ENCODE measurements at regions not wholly inside any gene's neighbourhood (a gene's known extent, or its start where the extent isn't known, plus 50 kb on each side); places are given as distances from the start of the nearest gene placed in this dataset.

GRCh38 chr10:4083509-4084003 lies 298.5 kb upstream of the KLF6 start:
- DNase-seq: no peak

- DNase-seq: no peak
These were observed 297.9 kb upstream of the KLF6 start for GRCh38 chr10:4082861-4083260.

DNA sequence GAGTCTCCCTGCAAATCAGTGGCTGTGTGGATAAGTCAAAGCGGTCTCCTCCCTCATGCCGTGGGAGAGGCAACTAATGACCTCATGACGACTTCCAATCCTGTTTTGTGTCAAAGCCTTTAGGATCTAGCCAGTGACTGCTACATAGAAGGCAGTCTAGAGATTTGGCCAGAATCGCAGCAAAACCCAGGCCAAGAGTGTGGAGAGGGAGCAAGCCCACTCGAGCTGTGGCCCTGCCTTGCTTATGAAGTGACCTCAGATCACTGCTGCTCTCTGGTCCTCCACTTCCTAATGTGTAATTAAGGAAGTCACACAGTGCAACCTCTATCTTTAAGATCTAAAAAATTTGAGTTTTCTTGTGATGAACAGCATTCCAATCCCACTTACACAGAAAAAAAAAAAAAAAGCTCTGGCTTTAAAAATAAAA lies 296.7 kb upstream of the KLF6 start:
- DNase-seq: no peak

GRCh38 chr10:4080225-4080805 lies 295.3 kb upstream of the KLF6 start:
- no peak for DNase-seq

DNA sequence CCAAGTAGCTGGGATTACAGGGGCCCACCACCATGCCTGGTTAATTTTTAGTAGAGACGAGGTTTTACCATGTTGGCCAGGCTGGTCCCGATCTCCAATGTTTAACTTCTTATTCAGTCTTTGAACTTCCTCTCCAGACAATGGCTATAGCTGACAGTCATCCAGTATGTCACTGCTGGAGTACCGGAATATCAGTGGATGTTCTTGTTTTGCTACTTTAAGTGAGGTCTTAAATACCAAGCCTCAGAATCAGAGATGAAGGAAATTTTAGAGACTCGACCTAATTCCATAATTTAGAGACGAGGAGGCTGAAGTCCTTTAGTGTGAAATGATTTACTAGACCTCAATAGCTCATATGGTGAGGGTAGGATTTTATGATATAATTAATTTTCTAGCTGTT lies 294.8 kb upstream of the KLF6 start:
- no peak for DNase-seq

DNA sequence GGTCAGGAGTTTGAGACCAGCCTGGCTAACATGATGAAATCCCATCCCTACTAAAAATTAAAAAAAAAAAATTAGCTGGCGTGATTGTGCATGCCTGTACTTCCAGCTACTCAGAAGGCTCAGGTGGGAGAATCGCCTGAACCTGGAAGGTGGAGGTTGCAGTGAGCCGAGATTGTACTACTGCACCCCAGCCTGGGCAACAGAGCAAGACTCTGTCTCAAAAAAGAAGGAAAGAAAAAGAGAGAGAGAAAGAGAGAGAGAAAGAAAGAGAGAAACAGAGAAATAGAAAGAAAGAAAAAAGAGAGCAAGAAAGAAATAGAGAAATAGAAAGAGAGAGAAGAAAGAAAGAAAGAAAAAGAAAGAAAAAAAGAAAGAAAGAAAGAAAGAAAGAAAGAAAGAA lies 292.8 kb upstream of the KLF6 start:
- DNase-seq: no peak

GRCh38 chr10:4076983-4077382 lies 292.0 kb upstream of the KLF6 start:
- no peak for DNase-seq

DNA sequence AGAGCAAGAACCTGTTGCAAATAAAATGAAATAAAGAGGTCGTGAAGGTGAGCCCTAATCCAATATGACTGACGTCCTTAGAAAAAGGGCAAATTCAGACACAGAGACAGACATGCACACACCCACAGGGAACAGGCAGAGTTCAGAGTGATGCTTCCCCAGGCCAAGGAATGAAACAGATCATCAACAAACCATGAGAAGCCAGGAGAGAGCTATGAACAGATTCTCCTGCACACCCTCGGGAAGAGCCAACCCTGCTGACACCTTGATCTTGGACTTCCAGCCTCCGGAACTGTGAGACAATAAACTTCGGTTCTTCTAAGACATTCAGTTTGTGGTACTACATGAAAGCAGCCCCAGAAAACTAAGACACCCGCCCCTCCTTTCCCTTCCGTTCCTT lies 290.4 kb upstream of the KLF6 start:
- DNase-seq: no peak

DNA sequence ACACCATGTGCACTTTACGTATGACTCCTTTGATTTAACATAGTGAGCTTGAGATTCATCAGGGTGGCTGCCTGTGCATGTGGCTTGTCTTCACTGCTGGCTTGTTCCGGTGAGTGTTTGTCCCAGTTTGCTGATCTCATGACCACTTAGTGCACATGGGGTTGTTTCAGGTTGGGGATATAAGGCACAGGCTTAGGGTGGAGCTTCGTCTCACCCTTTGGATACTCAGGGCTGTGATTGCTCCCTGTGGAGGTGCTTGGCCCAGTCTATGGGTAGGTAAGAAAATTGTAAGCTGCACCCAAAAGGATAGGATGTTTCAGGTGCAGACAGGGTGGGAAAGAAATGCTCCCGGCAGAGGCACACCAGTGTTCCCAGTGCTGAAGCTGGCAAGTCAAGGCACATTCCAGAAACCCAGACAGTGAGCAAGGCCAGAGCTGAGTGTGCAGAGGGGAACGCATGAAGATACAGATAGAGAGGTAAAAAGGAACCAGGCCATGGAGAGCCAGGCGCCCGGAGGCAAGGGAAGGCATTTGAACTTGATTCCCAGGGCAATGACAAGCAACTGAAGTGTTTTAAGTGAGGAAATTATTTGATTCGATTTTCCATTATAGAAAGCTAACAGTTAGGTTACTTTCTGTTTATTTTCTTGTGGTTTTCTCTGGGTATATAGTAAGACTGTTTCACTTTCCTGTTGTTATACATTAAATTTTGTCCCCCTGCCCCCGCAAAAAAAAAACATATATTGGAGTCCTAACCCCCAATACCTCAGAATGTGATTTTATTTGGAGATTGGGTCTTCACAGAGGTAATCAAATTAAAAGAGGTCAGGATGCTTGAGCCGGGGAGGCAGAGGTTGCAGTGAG lies 289.8 kb upstream of the KLF6 start:
- DNase-seq: no peak

GRCh38 chr10:4073912-4074311 lies 288.9 kb upstream of the KLF6 start:
- DNase-seq: no peak

GRCh38 chr10:4070921-4071660 lies 286.1 kb upstream of the KLF6 start:
- no peak for DNase-seq

GRCh38 chr10:4070184-4070583 lies 285.2 kb upstream of the KLF6 start:
- DNase-seq: no peak

DNA sequence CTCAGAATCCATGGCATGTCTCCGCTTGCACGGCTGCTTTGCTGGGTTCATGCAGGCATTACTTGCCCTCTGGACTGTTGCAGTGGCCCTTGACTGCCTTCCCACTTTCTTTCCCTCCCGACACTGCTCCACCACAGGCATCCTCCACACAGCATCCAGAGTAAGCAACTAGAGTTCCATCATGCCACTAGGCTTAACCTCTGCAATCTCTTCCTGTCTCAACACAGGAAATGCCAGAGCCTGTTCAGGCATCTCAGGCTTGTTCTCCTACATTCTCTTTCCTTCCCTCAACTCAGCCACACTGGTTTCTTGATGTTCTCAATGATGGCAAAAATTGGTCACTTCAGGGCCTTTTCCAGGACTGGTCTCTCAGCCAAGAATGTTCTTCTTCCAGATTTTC lies 284.5 kb upstream of the KLF6 start:
- DNase-seq: no peak

GRCh38 chr10:4068629-4069028 lies 283.6 kb upstream of the KLF6 start:
- no peak for DNase-seq

DNA sequence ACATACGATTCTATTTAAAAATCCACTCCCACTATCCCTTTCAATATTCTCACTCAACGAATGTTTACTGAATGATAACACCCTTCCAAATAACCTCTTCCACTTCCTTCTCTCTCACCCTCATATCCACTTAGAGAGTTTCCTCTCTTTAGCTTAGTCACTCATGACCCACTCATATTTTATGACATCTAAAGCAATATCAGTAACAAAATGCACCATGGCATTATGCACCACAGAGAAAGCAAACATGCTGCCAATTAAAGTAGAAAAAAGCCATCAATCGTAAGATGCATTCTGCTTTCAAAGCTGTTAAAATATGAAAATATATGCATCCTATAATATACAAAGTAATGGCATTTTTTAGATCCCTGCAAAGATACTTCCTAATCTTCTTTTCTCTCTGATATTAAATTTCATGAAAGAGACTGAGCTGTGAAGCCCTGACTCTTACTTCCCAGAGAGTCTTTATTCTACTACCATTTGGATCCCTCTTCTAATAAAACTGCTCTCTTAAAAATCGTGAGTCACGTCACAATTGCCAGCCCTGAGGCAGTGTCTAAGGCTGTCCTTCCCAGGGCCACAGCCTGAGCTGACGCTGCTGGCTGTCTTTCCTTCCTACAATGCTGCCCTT lies 283.0 kb upstream of the KLF6 start:
- no peak for DNase-seq

GRCh38 chr10:4067531-4067930 lies 282.5 kb upstream of the KLF6 start:
- DNase-seq: peak; percentile 14

GRCh38 chr10:4066581-4067390 lies 281.8 kb upstream of the KLF6 start:
- no peak for DNase-seq

DNA sequence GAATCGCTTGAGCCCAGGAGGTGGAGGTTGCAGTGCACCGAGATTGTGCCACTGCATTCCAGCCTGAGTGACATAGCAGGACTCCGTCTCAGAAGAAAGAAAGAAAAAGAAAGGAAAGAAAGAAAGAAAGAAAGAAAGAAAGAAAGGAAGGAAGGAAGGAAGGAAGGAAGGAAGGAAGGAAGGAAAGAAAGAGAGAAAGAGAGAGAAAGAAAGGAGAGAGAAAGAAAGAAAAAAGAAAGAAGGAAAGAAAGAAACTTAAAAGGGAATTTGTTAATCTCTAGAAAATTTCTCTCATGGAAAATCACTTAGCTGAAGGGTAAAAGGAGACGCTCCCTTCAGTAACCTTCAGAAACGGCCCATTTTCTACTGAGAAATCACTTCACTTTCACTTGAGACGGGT lies 279.5 kb upstream of the KLF6 start:
- no peak for DNase-seq

DNA sequence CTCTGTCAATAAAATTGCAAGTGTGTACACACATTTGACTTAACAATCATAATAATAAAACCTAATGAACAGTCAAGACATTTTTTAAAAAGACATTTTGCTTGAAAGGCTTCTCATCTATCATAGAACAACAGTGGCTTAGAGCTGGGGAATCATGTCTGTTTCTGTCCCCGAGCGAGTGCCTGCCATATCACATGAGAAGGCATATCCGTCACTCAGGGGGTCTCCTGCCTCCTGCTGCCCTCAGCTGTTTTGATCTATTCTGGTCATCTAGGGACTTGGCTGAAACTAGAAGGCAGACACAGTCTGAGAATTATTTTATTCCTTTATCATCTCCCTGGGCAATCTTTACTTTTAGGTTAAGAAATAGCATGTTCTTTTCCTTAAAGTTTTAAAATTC lies 278.7 kb upstream of the KLF6 start:
- no peak for DNase-seq

DNA sequence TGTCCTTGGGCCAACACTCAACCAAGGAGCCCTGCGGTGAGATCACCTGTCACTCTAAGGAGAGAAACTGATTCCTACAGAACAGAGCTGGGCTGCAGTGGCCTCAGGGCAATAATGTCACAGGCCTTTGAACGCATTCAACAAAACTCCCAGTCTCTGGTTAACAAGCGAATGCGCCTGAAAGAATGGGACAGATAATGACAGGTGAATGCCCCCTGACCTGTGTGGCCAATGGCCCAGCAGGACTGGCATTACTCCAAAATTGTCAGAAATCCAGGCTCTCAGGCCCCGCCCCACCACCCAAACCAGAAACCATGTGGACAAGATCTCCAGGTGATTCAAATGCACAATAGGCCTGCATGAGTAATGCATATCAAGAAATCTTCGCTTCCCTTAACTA lies 277.7 kb upstream of the KLF6 start:
- DNase-seq: no peak

DNA sequence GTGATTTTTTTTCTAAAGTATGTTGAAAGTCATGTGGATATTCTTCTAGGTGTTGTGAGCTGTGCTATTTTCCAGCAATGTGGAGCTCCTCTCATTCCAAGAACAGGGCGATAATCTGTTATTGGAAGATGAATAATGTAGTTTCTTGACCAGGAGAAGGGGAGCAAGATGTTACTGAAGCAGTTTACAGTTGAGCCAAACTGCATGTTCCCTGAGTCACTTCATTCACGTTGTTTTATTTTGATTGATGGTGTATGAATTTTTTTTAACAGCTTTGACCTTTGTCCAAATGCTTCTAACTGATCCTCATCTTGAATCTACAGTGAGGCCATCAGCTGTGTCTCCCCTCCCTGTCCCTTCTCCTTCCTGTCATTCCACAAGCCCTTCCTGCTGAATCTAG lies 277.1 kb upstream of the KLF6 start:
- DNase-seq: no peak

DNA sequence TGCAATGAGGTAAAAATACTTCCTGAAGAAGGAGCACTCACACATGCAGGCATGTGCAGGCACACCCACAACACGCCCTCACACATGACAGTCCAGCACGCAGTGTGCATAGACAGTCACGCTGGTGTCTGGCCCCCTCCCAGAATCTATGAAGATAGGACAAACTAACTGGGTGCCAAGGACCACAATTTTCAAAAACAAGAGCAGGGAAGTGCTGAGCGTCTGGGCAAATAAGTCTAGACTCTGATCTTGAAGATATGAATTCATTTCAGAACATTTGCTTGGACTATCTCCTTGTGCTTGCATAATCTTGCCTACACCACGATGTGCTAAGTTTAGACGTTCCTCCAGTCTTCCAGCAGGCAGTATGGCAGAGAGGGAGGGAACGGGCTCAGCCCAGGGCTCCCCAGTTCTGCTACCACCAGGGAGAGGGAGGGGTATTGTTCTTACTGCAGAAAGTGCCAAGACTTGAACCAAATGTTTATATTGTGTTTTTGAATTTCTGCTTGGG lies 276.5 kb upstream of the KLF6 start:
- no peak for DNase-seq

Measured in CD4-positive, alpha-beta T cell treated with Interferon gamma for 1 hour (primary cell).